Activated T-helper 1 cell treated with anti-CD3 and anti-CD28 coated beads, Interleukin-2, amount 50 U/mL, for 16 hours (primary cell): ENCODE measurements at regions not wholly inside any gene's neighbourhood (a gene's known extent, or its start where the extent isn't known, plus 50 kb on each side); places are given as distances from the start of the nearest gene placed in this dataset.
"Not testable (repeated sequence)": the region's sequence is repeated elsewhere in the genome, so short reads cannot be mapped to it uniquely, and the experiment has no call there.

Source experiments
- DNase-seq, 2 donors: peaks; one replicate each; pipeline ENCODE4 v3.0.0-alpha.2; 2020; ENCODE audit warnings: low read depth in 1 of 2, low spot score in 1 of 2

DNA sequence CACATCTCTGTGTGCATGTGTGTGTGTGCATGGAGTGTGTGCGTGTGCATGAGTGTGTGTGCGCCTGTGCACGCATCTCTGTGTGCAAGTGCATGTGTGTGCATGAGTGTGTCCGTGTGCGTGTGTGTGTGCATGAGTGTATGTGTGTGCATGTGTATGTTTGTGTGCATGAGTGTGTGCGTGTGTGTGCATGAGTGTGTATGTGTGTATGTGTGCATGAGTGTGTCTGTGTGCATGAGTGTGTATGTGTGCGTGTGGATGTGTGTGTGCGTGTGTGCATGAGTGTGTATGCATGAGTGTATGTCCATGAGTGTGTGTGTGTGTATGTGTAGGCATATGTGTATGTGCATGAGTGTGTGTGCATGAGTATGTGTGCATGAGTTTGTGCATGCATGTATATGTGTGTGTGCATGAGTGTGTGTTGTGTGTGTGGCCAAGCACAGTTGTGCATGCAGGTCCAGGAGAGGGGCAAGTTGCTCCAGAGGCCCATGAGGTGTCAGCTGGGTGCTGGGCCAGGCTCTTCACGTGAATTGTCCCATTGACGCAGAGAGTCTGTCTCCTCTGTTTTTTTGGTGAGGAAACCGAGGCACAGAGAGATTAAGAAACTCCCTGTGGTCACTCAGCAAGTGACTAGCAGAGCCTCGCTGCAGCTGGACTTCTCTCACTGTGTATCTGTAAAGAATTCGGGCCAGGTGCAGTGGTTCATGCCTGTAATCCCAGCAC is 75.5 kb downstream of the ASB1 start:
- DNase-seq = no peak

DNA sequence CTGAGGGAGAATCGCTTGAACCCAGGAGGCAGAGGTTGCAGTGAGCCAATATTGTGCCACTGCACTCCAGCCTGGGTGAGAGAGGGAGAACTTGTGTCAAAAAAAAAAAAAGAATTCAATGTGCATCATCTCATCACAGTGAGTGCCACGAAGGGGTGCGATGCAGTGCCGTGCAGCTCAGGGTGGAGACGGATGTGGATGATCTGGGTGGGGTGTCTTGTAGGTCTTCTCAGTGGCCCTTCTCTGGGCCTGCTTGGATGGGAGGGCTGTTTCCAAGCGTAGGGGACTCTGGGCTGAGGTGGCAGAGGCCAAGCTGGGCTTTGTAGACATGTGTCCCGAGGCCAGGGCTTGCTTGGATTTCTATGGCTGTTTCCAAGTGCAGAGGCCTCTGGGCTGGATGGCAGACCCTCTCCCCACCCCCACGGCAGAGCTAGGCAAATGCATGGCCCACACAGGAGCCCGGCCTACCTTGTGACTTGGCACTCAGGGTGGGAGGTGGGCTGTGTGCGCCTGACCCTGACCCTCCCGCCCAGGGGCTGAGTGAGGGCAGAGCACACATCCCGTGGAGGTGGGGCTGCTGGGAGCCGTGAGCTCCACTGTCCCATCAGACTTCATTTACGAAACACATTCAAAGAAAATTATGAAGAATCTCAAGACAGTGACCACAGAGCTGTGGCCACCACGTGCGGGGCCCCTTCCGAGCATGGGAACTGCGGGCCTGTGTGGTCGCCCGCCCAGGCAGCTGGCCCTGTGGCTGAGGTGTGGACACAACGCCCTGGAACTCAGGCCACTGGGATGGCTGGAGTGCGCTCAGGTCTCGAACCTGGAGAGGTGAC is 76.4 kb downstream of the ASB1 start:
- no peak for DNase-seq

DNA sequence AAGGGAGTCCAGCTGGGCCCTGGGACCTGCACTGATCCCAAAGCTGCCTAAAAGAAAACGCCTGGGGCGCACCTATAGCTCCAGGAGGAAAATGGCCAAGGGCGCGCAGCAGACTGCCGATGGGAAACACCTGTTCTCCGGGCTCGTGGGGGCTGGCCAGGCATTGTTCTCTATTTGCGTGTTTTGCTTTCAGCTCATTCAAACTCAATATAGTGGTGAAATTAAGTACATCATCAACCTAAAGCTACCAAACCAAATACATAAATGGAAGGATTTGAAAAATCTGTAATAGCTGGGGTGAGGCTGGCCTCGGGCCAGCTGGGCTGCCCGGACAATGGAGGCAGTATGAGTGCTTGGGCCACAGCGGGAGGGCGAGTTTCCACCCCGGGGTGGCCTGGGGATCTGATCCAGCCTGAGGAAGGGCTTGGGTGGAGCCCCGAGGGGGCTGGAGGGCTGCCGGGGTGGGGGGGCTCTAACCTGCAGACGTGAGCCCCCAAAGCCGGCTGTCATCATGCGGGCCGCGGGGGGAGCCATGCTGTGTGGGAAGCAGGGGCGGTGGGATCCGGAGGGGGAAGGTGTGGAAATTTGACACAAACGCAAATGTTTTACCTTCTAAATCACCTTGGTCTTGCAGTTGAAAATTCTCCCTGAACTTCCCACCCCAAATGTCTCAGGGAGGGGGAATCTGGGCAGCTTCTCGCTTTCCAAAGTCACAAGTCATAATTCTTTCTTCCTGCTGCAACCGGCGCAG is 77.6 kb downstream of the ASB1 start:
- DNase-seq = no peak

DNA sequence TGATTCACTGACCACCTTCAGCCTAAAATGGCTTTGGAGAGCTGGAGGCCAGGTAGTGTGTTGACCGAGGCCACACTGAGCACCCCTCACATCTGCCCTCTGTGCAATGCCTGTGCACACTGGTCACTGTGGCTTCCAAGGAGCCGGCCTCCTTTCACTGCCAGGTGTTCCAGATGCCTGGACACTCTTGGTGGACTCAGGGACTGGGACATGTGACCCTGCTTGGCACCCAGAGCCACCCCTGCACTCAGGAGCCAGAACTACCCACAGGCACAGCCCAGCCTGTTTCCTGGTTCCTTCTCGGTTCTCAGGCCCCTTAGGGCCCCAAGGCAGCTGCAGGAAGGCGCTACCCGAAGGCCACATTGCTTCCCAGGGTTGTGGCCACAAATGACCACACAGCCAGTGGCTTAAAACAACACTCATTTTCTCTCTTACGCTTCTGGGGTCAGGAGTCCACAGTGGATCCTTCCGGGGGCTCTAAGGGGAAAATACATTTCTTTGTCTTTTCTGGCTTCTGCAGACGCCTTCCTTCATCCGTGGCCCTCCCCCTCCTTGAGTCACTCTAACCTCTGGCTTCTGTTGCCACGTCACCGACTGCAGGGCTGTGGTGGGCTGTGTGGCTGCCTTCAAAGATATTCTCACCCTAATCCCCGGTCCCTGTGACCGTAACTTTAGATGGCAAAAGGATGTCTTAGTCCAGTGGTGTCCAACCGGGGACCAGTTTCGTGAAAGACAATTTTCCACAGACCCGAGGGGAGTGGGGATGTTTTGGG is 78.6 kb downstream of the ASB1 start:
- no peak for DNase-seq

GRCh38 chr2:238505892-238506280 is 79.2 kb downstream of the ASB1 start:
- DNase-seq = no peak

DNA sequence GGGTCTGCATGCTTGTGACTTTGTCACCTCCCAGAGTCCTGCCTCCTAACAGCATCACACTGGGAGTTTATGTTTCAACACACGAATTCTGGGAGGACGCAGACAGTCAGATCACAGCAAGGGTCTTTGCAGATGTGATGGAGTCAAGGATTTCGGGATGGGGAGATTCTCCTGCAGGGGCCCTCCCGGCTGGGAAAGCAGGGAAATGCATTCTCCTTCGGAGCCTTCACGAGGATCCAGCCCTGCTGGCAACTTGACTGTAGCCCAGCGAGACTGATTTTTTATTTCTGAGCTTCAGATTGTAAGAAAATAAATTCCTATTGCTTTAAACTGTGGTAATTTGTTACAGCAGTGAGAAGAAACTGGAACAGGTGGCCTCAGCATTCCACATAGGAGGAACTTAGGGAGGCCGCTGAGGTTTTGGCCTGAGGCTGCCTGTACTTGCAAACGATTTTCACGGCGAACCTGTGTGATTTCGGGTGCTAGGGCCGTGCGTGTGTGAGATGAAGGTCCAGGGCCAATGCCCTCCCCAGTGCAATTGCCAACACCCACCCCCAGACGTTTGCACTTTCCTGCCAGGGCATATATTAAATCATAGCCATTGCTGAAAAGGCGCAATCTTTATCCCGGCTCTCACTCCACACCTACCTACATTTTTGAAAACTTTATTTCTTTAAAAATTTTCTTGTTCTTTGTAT is 79.8 kb downstream of the ASB1 start:
- no peak for DNase-seq

- no peak for DNase-seq
Observed at GRCh38 chr2:238507836-238508235, 81.1 kb downstream of the ASB1 start.

- DNase-seq = no peak
Observed at GRCh38 chr2:238509151-238509835, 82.6 kb downstream of the ASB1 start.

DNA sequence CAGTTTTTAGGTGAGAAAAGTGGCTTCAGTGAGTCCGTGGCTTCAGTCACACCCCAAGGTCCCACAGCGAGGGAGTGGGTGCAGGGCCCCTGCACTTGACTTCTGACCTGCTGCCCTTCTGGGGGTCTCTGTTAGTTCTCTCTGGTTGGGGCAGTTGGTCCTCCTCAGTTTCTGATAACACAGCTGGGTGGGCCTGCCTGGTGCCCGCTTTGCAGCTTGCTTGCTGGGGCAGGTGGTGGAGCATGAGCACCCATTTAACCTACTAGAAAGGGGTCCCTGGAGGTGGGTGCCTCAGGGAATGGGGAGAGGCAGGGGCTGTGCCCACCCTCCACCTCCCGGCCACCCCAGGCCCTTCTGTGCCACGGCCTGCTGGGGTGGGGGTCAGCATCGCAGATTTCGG is 83.2 kb downstream of the ASB1 start:
- no peak for DNase-seq

DNA sequence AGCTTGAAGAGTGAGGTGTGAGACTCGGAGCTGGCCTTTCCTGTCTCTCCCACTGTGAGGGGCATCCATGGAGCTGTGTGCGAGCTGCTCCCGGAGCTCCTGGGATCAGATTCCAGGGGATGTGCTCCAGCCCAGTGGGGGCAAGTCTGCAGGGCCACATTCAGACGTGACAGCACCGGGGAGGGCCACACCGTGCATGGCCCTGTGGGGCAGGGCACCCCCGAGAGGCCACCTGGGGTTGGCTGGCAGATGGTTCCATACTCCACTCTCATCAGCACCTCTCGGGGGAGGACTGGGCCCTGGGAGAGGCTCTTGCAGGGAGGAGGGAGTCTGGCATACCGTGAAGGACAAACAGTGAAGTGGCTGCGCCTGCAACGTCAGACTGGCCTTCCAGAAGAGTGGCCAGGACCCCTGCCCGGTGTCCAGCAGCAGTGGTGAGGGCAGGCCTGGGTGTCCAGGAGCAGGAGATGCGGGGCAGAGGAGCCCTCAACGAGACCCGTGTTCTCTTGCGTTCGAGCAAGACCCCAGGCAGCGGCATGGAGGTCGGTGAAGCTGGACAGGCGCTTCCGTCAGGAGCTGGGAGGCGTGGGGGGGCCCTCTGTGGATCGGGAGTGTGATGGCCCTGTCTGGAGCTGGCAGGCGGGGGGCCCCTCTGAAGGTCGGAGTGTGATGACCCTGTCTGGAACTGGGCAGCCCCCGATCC is 84.3 kb downstream of the ASB1 start:
- DNase-seq = no peak

DNA sequence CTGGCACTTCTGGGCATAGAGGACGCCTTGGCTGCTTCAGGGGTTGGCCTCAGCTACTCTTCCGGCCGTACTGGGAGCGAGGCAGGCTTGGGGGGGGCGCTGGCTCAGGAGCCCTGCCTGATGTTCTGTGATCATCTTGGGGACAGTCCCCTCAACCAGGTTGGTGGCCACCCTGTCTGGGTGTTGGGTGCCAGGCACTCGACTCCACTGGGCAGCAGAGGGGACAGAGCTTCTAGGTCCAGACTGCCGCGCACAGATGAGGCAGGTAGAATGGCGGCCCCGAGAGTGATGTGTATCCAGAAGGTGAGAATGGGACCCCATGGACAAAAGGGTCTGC is 84.9 kb downstream of the ASB1 start:
- no peak for DNase-seq

GRCh38 chr2:238512247-238512867 is 85.6 kb downstream of the ASB1 start:
- DNase-seq = no peak

- DNase-seq = no peak
Observed at GRCh38 chr2:238513346-238513745, 86.6 kb downstream of the ASB1 start.

GRCh38 chr2:238514024-238514423 is 87.3 kb downstream of the ASB1 start:
- DNase-seq = not testable (repeated sequence)

DNA sequence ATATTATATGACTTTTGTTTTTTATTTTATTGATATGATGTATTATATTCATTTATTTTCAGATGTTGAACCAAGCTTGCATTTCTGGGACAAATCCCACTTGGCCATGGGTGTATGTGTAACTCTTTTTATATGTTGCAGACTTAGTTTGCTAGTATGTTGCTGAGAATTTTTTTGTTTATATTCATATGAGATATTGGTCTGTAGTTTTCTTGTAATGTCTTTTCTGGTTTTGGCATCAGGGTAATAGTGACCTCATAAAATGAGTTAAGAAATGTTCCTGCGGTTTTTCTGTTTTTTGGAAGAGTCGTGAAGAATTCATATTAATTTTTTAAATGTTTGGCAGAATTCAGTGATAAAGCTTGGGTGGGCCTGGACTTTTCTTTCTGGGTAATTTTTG is 88.7 kb downstream of the ASB1 start:
- no peak for DNase-seq

DNA sequence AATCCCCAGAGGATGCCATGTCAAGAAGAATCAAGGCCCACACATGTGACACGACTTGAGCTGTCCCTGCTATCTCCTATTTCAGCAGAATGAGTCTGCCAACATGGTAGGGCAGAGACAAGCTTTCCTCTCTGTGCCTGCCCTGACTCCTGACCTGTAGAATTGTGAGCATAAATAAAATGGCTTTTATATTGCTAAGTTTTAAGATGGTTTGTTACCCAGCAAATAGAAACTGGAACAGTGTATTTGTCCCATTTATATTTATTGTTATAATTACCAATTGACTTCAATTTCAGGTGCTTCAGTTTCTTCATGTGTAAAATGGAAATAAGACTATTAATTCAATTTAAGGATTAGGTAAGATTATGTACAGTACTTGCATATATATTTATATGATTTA is 90.5 kb downstream of the ASB1 start:
- DNase-seq = no peak

- DNase-seq = no peak
Observed at GRCh38 chr2:238518172-238518820, 91.6 kb downstream of the ASB1 start.

GRCh38 chr2:238518821-238519186 is 92.1 kb downstream of the ASB1 start:
- DNase-seq = no peak
